MG63 (cell line): ENCODE measurements at regions not wholly inside any gene's neighbourhood (a gene's known extent, or its start where the extent isn't known, plus 50 kb on each side); places are given as distances from the start of the nearest gene placed in this dataset.

Experiments used
- DNase-seq: peaks from one replicate; pipeline ENCODE4 v3.0.0-alpha.2; 2020
- H3K27me3 ChIP-seq: fragments of 250-450 bp; sonication (Bioruptor Pico); 2 replicates; pipeline ENCODE4 v1.5.1; 2020; ENCODE audit warnings: mild to moderate bottlenecking, moderate library complexity
- H3K36me3 ChIP-seq: fragments of 250-450 bp; sonication (Bioruptor Pico); 2 replicates; pipeline ENCODE4 v1.5.1; 2020; ENCODE audit warnings: mild to moderate bottlenecking, moderate library complexity
- H3K4me3 ChIP-seq: fragments of 250-450 bp; sonication (Bioruptor Pico); 2 replicates; pipeline ENCODE4 v1.5.1; 2020; ENCODE audit warnings: mild to moderate bottlenecking, moderate library complexity
- H3K9me3 ChIP-seq: fragments of 250-450 bp; sonication (Bioruptor Pico); 2 replicates; pipeline ENCODE4 v1.5.1; 2020; ENCODE audit warnings: mild to moderate bottlenecking, moderate library complexity

GRCh38 chr11:16412525-16413172, 56.3 kb upstream of the SOX6 start:
- Histone ChIP-seq H3K4me3 (no peak overlapping the region), H3K9me3 (no peaks in the 10 kb centered on the region), H3K27me3 (no peaks in the 10 kb centered on the region), H3K36me3 (no peaks in the 10 kb centered on the region)
- DNase-seq: no peak

GRCh38 chr11:16410479-16410878, 54.1 kb upstream of the SOX6 start:
- Histone ChIP-seq H3K27me3 (no peaks in the 10 kb centered on the region), H3K9me3 (no peaks in the 10 kb centered on the region), H3K4me3 (no peak overlapping the region), H3K36me3 (no peaks in the 10 kb centered on the region)
- no peak for DNase-seq

- Histone ChIP-seq H3K36me3 (no peaks in the 10 kb centered on the region), H3K9me3 (no peaks in the 10 kb centered on the region), H3K4me3 (no peak overlapping the region), H3K27me3 (no peaks in the 10 kb centered on the region)
- DNase-seq: no peak
Measured at GRCh38 chr11:16408619-16409018, 52.3 kb upstream of the SOX6 start.

DNA sequence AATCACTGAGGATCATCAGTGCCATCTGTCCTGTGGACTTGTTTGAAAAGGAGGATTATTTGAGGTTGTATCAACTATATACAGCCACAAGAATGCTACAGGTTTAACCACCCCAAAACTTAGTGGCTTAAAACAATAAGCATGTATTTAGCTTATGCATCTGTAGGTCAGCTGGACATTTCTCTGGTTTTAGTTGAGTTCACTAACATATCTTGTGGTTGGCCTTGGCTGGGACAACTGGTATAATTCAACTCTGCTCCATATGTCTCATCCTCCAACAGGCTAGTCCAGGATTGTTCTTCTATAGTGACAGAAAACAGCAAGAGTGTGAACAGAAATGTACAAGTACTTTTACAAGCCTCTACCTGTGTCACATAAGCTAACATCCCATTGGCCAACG, 49.9 kb upstream of the SOX6 start:
- Histone ChIP-seq H3K4me3 (no peak overlapping the region), H3K36me3 (no peaks in the 10 kb centered on the region), H3K27me3 (no peaks in the 10 kb centered on the region), H3K9me3 (no peaks in the 10 kb centered on the region)
- no peak for DNase-seq
